HepG2 (cell line): ENCODE measurements at regions not wholly inside any gene's neighbourhood (a gene's known extent, or its start where the extent isn't known, plus 50 kb on each side); places are given as distances from the start of the nearest gene placed in this dataset.

Experiments used
- ATAC-seq: fragments of 200-7000 bp; cut with Tn5 transposase; 3 replicates; pipeline ENCODE4 v1.9.1; 2020; ENCODE audit warnings: mild to moderate bottlenecking, moderate library complexity
- BruUV-seq: library from RNA; stranded (reverse); fragments of 400-500 nt; replicated peaks from 2 replicates; lab custom pipeline; 2021; lab: Mats Ljungman, UMichigan
- CTCF ChIA-PET: fragments of 300-600 bp; formaldehyde crosslinking; extraction: SDS; loops from one replicate; lab custom pipeline; 2021; ENCODE audit warnings: low total read pairs, inconsistent platforms, low intra/inter-chr PET ratio; lab: Yijun Ruan, JAX
- POLR2A ChIA-PET: fragments of 350-600 bp; sonication (Branson Sonifier 250); formaldehyde crosslinking; loops from one replicate; lab custom pipeline; 2020; ENCODE audit warnings: antibody characterized with exemption, inconsistent platforms; lab: Yijun Ruan, JAX
- DNase-seq: peaks from one replicate; pipeline ENCODE4 v3.0.0-alpha.2; 2015; ENCODE audit warnings: low spot score
- FAIRE-seq: peaks from 3 replicates; lab custom pipeline; 2011; peaks lifted over from hg19 to GRCh38; lab: Jason Lieb, UNC
- H2AFZ ChIP-seq: one replicate; pipeline ENCODE4 v1.6.1; 2011; ENCODE audit warnings: low read length, inconsistent platforms
- H3K27ac ChIP-seq: fragments of 300-600 bp; 3 replicates; pipeline ENCODE4 v1.8.0; 2011; ENCODE audit warnings: mixed run types, mild to moderate bottlenecking, mixed read lengths, low read length, inconsistent platforms; ENCODE audit not compliant: insufficient read depth; ENCODE audit errors: extremely low read length
- H3K27me3 ChIP-seq, 2 experiments: fragments of 200-600 bp in 1 of 2; 2 replicates in 1 of 2; 3 replicates in 1 of 2; pipeline versions ENCODE4 v1.6.0 to v1.8.0; 2011; ENCODE audit warnings: low read length in 2 of 2, mild to moderate bottlenecking in 2 of 2, moderate library complexity in 2 of 2, inconsistent platforms in 1 of 2; ENCODE audit not compliant: insufficient read depth in 2 of 2, control insufficient read depth in 1 of 2
- H3K36me3 ChIP-seq, 2 experiments: fragments of 200-600 bp in 1 of 2; replicated peaks in 1 of 2; 2 replicates in 1 of 2; 3 replicates in 1 of 2; pipeline versions ENCODE4 v1.5.1 to v1.8.0; 2011; ENCODE audit warnings: low read length in 2 of 2, inconsistent platforms in 1 of 2; ENCODE audit not compliant: insufficient read depth in 2 of 2, control insufficient read depth in 1 of 2
- H3K4me1 ChIP-seq: 2 replicates; pipeline ENCODE4 v1.5.1; 2012; ENCODE audit warnings: low read length, inconsistent platforms; ENCODE audit not compliant: insufficient read depth
- H3K4me2 ChIP-seq: 2 replicates; pipeline ENCODE4 v1.6.0; 2011; ENCODE audit warnings: low read depth, low read length, inconsistent platforms
- H3K4me3 ChIP-seq, 3 experiments: fragments of 200-600 bp in 1 of 3; sonication (generic), shearing (Covaris generic) in 1 of 3; replicated peaks in 1 of 3; 2 replicates each; pipeline ENCODE4 v1.5.1; 2011 to 2016; ENCODE audit warnings: low read length in 3 of 3, inconsistent platforms in 2 of 3, low read depth in 2 of 3, mild to moderate bottlenecking in 2 of 3, control low read depth in 1 of 3, mixed read lengths in 1 of 3; ENCODE audit not compliant: insufficient read depth in 1 of 3
- H3K79me2 ChIP-seq: one replicate; pipeline ENCODE4 v1.6.1; 2011; ENCODE audit warnings: low read length, inconsistent platforms; ENCODE audit not compliant: insufficient read depth
- H3K9ac ChIP-seq: 2 replicates; pipeline ENCODE4 v1.6.0; 2011; ENCODE audit warnings: mild to moderate bottlenecking, low read depth, low read length, inconsistent platforms; ENCODE audit not compliant: insufficient read depth
- H3K9me3 ChIP-seq: 2 replicates; pipeline ENCODE4 v1.5.1; 2012; ENCODE audit warnings: mild to moderate bottlenecking, low read length
- H4K20me1 ChIP-seq: 2 replicates; pipeline ENCODE4 v1.6.0; 2011; ENCODE audit warnings: inconsistent platforms, mild to moderate bottlenecking, low read length, moderate library complexity; ENCODE audit not compliant: insufficient read depth
- ARNTL ChIP-seq: sonication (generic); formaldehyde crosslinking; IDR thresholded peaks from 2 replicates; pipeline ENCODE4 v1.4.0; 2020; ENCODE audit warnings: mild to moderate bottlenecking, missing genetic modification reagents
- ATM ChIP-seq: fragments of 450-650 bp; IDR thresholded peaks from 2 replicates; pipeline ENCODE4 v1.7.1; 2017; ENCODE audit warnings: mild to moderate bottlenecking, borderline replicate concordance
- FOXJ3 ChIP-seq: sonication (generic); formaldehyde crosslinking; IDR thresholded peaks from 2 replicates; pipeline ENCODE4 v1.4.0; 2020; ENCODE audit warnings: missing genetic modification reagents, mild to moderate bottlenecking, borderline replicate concordance
- KLF12 ChIP-seq: sonication (generic); formaldehyde crosslinking; IDR thresholded peaks from 2 replicates; pipeline ENCODE4 v1.4.0; 2020; ENCODE audit warnings: missing genetic modification reagents, borderline replicate concordance
- KMT2A ChIP-seq: sonication (generic); formaldehyde crosslinking; IDR thresholded peaks from 2 replicates; pipeline ENCODE4 v1.4.0; 2020; ENCODE audit warnings: missing genetic modification reagents
- PAF1 ChIP-seq: IDR thresholded peaks from 2 replicates; pipeline ENCODE4 v1.6.1; 2016; ENCODE audit warnings: missing genetic modification reagents, missing compliant biosample characterization
- RBFOX2 ChIP-seq: fragments of 200-400 bp; formaldehyde crosslinking; IDR thresholded peaks from 2 replicates; pipeline ENCODE4 v1.6.1; 2017; ENCODE audit warnings: low read depth, mild to moderate bottlenecking, low read length
- ZBTB38 ChIP-seq: sonication (generic); formaldehyde crosslinking; IDR thresholded peaks from 2 replicates; pipeline ENCODE4 v1.5.1; 2020; ENCODE audit warnings: mild to moderate bottlenecking, missing genetic modification reagents
- ZFP82 ChIP-seq: sonication (generic); formaldehyde crosslinking; IDR thresholded peaks from 2 replicates; pipeline ENCODE4 v1.5.1; 2020; ENCODE audit warnings: mild to moderate bottlenecking, missing genetic modification reagents, borderline replicate concordance
- ZNF33B ChIP-seq: sonication (generic); formaldehyde crosslinking; IDR thresholded peaks from 2 replicates; pipeline ENCODE4 v1.5.1; 2020; ENCODE audit warnings: mild to moderate bottlenecking, missing genetic modification reagents
- ZNF501 ChIP-seq: sonication (generic); formaldehyde crosslinking; IDR thresholded peaks from 2 replicates; pipeline ENCODE4 v1.5.1; 2020; ENCODE audit warnings: mild to moderate bottlenecking, moderate library complexity, missing genetic modification reagents
- ZNF660 ChIP-seq: sonication (generic); formaldehyde crosslinking; IDR thresholded peaks from 2 replicates; pipeline ENCODE4 v1.5.1; 2020; ENCODE audit warnings: mild to moderate bottlenecking, low read depth, missing genetic modification reagents, borderline replicate concordance
- WGBS: methylation state at CpG from one replicate; pipeline ENCODE4 v1.1.6; 2017; ENCODE audit warnings: low lambda C conversion rate; 5-methylcytosine and 5-hydroxymethylcytosine counted together
- in situ Hi-C: cut with HindIII; loops from 2 replicates; pipeline ENCODE4 v1.10.0; 2017; ENCODE audit warnings: low pct_unique_long_range_greater_than_20kb; ENCODE audit not compliant: extremely low pct_ligation_motif_present
- intact Hi-C: fragments of 100-400 bp; cut with micrococcal nuclease; formaldehyde crosslinking; loops from one replicate; pipeline ENCODE4 v1.10.0; 2022; ENCODE audit not compliant: unreplicated experiment
- TF ChIP-seq, protein P1 (sequence below), 2 experiments: sonication (generic) in 1 of 2; formaldehyde crosslinking in 1 of 2; IDR thresholded peaks; 2 replicates each; pipeline versions ENCODE4 v1.6.1 to v1.9.0; 2014 to 2022; ENCODE audit warnings: antibody characterized with exemption in 1 of 2, borderline replicate concordance in 1 of 2, inconsistent platforms in 1 of 2, low read depth in 1 of 2, missing genetic modification reagents in 1 of 2
- TF ChIP-seq, protein P2 (sequence below): sonication (generic); formaldehyde crosslinking; IDR thresholded peaks from 2 replicates; pipeline ENCODE4 v1.4.0; 2020; ENCODE audit warnings: missing genetic modification reagents, borderline replicate concordance
- TF ChIP-seq, protein P3 (sequence below): sonication (generic); formaldehyde crosslinking; IDR thresholded peaks from 2 replicates; pipeline ENCODE4 v1.4.0; 2020; ENCODE audit warnings: missing genetic modification reagents, borderline replicate concordance

DNA sequence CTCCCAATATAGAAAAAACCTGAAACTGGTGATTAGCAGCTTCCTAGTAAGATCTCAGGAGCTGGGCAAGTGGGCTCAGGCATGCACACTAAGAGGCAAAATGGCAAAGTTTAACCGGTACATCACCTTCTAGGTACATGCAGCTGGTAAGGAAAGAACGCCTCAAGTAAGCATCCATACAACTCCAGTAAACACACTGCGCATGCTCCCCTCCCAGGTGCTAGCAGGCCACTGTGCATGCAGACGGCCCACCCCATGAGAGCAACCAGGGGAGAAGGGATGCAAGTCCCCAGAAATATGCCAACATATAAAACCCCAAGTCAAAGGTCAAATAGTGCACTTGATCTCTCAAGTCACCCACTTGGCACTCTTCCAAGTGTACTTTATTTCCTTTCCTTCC, 228.6 kb upstream of the KIF2A start:
- Histone ChIP-seq H2AFZ (no peak overlapping the region), H3K79me2 (no peaks in the 10 kb centered on the region), H3K36me3 (no peaks in the 10 kb centered on the region), H3K27ac (no peak overlapping the region), H3K4me3 (no peak overlapping the region), H4K20me1 (no peaks in the 10 kb centered on the region), H3K4me2 (no peak overlapping the region), H3K27me3 (peaks cover 0 to 7% of the 10 kb centered on the region in 2 experiments; a peak in 1 of 5 replicates), H3K9ac (no peak overlapping the region), H3K4me1 (no peaks in the 10 kb centered on the region), H3K9me3 (no peaks in the 10 kb centered on the region)
- ChIA-PET POLR2A (no interaction called here), CTCF (no interaction called here)
- WGBS: 19% methylated on average over 4 of the region's 4 CpGs
- DNase-seq (no peak), FAIRE-seq (no peak), ATAC-seq (no peak)
- intact Hi-C loops: no loop called here
- no TSS peak for BruUV-seq
- in situ Hi-C loops: no loop called here
- TF ChIP-seq ZNF660 (CRISPR knock-in tag) (no peak), RBFOX2 (no peak), ZFP82 (CRISPR knock-in tag) (no peak), KLF12 (CRISPR knock-in tag) (no peak), ZBTB38 (CRISPR knock-in tag) (no peak), FOXJ3 (CRISPR knock-in tag) (no peak), PAF1 (CRISPR knock-in tag) (no peak), ZNF501 (CRISPR knock-in tag) (no peak), ARNTL (no peak), ATM (no peak), KMT2A (CRISPR knock-in tag) (no peak), ZNF33B (no peak)
- TF ChIP-seq, protein P1, sequence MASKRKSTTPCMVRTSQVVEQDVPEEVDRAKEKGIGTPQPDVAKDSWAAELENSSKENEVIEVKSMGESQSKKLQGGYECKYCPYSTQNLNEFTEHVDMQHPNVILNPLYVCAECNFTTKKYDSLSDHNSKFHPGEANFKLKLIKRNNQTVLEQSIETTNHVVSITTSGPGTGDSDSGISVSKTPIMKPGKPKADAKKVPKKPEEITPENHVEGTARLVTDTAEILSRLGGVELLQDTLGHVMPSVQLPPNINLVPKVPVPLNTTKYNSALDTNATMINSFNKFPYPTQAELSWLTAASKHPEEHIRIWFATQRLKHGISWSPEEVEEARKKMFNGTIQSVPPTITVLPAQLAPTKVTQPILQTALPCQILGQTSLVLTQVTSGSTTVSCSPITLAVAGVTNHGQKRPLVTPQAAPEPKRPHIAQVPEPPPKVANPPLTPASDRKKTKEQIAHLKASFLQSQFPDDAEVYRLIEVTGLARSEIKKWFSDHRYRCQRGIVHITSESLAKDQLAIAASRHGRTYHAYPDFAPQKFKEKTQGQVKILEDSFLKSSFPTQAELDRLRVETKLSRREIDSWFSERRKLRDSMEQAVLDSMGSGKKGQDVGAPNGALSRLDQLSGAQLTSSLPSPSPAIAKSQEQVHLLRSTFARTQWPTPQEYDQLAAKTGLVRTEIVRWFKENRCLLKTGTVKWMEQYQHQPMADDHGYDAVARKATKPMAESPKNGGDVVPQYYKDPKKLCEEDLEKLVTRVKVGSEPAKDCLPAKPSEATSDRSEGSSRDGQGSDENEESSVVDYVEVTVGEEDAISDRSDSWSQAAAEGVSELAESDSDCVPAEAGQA (IDR thresholded peaks at IDR 0.05; ENCODE audit: low read depth): no peak
- TF ChIP-seq, protein P1 (CRISPR knock-in tag; IDR thresholded peaks at IDR 0.05; ENCODE audit: borderline replicate concordance): no peak
- TF ChIP-seq, protein P2, sequence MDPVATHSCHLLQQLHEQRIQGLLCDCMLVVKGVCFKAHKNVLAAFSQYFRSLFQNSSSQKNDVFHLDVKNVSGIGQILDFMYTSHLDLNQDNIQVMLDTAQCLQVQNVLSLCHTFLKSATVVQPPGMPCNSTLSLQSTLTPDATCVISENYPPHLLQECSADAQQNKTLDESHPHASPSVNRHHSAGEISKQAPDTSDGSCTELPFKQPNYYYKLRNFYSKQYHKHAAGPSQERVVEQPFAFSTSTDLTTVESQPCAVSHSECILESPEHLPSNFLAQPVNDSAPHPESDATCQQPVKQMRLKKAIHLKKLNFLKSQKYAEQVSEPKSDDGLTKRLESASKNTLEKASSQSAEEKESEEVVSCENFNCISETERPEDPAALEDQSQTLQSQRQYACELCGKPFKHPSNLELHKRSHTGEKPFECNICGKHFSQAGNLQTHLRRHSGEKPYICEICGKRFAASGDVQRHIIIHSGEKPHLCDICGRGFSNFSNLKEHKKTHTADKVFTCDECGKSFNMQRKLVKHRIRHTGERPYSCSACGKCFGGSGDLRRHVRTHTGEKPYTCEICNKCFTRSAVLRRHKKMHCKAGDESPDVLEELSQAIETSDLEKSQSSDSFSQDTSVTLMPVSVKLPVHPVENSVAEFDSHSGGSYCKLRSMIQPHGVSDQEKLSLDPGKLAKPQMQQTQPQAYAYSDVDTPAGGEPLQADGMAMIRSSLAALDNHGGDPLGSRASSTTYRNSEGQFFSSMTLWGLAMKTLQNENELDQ (CRISPR knock-in tag): no peak
- TF ChIP-seq, protein P3, sequence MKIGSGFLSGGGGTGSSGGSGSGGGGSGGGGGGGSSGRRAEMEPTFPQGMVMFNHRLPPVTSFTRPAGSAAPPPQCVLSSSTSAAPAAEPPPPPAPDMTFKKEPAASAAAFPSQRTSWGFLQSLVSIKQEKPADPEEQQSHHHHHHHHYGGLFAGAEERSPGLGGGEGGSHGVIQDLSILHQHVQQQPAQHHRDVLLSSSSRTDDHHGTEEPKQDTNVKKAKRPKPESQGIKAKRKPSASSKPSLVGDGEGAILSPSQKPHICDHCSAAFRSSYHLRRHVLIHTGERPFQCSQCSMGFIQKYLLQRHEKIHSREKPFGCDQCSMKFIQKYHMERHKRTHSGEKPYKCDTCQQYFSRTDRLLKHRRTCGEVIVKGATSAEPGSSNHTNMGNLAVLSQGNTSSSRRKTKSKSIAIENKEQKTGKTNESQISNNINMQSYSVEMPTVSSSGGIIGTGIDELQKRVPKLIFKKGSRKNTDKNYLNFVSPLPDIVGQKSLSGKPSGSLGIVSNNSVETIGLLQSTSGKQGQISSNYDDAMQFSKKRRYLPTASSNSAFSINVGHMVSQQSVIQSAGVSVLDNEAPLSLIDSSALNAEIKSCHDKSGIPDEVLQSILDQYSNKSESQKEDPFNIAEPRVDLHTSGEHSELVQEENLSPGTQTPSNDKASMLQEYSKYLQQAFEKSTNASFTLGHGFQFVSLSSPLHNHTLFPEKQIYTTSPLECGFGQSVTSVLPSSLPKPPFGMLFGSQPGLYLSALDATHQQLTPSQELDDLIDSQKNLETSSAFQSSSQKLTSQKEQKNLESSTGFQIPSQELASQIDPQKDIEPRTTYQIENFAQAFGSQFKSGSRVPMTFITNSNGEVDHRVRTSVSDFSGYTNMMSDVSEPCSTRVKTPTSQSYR (CRISPR knock-in tag): no peak
